ENCODE measurements at regions not wholly inside any gene's neighbourhood (a gene's known extent, or its start where the extent isn't known, plus 50 kb on each side); places are given as distances from the start of the nearest gene placed in this dataset.

GRCh38 chrX:20352504-20352903 lies 85.8 kb upstream of the RPS6KA3 start:
- Histone ChIP-seq H3K27me3 (replicated peaks; ENCODE audit: control insufficient read depth, insufficient read depth, low read length) (peaks cover 3% of the 10 kb centered on the region), H3K4me1 (ENCODE audit: control insufficient read depth, insufficient read depth, low read length) (peaks cover 13% of the 10 kb centered on the region), H3K4me3 (ENCODE audit: low read length) (no peak overlapping the region), H3K9ac (ENCODE audit: low read length) (no peak overlapping the region), H3K36me3 (ENCODE audit: control insufficient read depth, insufficient read depth, low read length, severe bottlenecking) (no peaks in the 10 kb centered on the region), H3K9me3 (ENCODE audit: control insufficient read depth, low read length) (no peaks in the 10 kb centered on the region)
- DNase-seq (ENCODE audit: low read depth): no peak

DNA sequence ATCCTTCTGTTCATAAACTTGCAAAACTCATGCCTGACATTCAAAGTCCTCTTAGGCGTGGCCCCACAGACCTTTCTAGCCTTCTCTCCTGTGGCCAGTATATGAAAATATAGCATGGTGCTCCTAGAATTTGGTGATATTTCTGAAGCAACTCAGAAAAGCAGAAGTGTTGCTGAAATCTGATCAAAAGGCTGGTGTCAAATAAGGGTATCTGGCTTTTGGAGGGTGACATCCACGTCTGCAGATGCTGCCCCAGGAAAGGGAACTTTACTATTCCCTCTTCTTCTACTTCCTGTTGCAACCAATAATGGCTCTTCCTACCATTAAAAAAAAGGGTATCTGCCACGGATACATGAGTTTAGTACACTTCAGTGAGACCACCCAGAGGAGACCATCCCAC lies 83.9 kb upstream of the RPS6KA3 start:
- Histone ChIP-seq H3K4me3 (ENCODE audit: low read length) (no peak overlapping the region), H3K36me3 (ENCODE audit: control insufficient read depth, insufficient read depth, low read length, severe bottlenecking) (no peaks in the 10 kb centered on the region), H3K4me1 (ENCODE audit: control insufficient read depth, insufficient read depth, low read length) (peaks cover 14% of the 10 kb centered on the region), H3K27me3 (replicated peaks; ENCODE audit: control insufficient read depth, insufficient read depth, low read length) (peaks cover 3% of the 10 kb centered on the region), H3K9ac (ENCODE audit: low read length) (no peak overlapping the region), H3K9me3 (ENCODE audit: control insufficient read depth, low read length) (no peaks in the 10 kb centered on the region)
- DNase-seq (ENCODE audit: low read depth): no peak

- H3K9ac ChIP-seq (ENCODE audit: low read length): no peak overlapping the region
- peaks cover 2% of the 10 kb centered on the region for H3K27me3 ChIP-seq (replicated peaks; ENCODE audit: control insufficient read depth, insufficient read depth, low read length)
- no peak for DNase-seq (ENCODE audit: low read depth)
- no peak overlapping the region for H3K4me3 ChIP-seq (ENCODE audit: low read length)
- H3K9me3 ChIP-seq (ENCODE audit: control insufficient read depth, low read length): no peaks in the 10 kb centered on the region
- no peaks in the 10 kb centered on the region for H3K36me3 ChIP-seq (ENCODE audit: control insufficient read depth, insufficient read depth, low read length, severe bottlenecking)
- H3K4me1 ChIP-seq (ENCODE audit: control insufficient read depth, insufficient read depth, low read length): peaks cover 14% of the 10 kb centered on the region
These were observed 81.4 kb upstream of the RPS6KA3 start for GRCh38 chrX:20348139-20348538.

DNA sequence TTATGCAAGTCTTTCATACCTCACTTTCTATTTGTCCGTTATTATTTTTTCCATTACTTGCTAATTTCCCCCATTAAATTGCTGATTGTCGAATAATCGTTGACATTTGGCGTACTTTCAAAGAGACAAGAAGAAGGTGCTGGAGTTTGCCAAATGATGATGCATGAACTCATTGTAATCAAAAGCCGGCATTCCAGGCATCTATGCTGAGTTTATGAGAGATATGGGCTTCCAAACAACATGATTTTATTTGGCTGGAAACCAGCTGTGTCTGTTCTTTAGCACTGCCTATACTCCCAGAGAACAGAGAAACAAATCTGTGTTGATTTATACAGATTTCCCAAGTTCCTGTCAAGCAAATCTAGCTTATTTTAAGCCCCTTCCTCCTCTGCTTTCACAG lies 80.8 kb upstream of the RPS6KA3 start:
- Histone ChIP-seq H3K4me1 (ENCODE audit: control insufficient read depth, insufficient read depth, low read length) (peaks cover 14% of the 10 kb centered on the region), H3K36me3 (ENCODE audit: control insufficient read depth, insufficient read depth, low read length, severe bottlenecking) (no peaks in the 10 kb centered on the region), H3K9ac (ENCODE audit: low read length) (no peak overlapping the region), H3K4me3 (ENCODE audit: low read length) (no peak overlapping the region), H3K9me3 (ENCODE audit: control insufficient read depth, low read length) (no peaks in the 10 kb centered on the region), H3K27me3 (replicated peaks; ENCODE audit: control insufficient read depth, insufficient read depth, low read length) (no peaks in the 10 kb centered on the region)
- peak; percentile 39 for DNase-seq (ENCODE audit: low read depth)

GRCh38 chrX:20333672-20334071 lies 67.0 kb upstream of the RPS6KA3 start:
- Histone ChIP-seq H3K4me1 (ENCODE audit: control insufficient read depth, insufficient read depth, low read length) (no peaks in the 10 kb centered on the region), H3K27me3 (replicated peaks; ENCODE audit: control insufficient read depth, insufficient read depth, low read length) (peaks cover 4% of the 10 kb centered on the region), H3K4me3 (ENCODE audit: low read length) (no peak overlapping the region), H3K9ac (ENCODE audit: low read length) (no peak overlapping the region), H3K36me3 (ENCODE audit: control insufficient read depth, insufficient read depth, low read length, severe bottlenecking) (no peaks in the 10 kb centered on the region), H3K9me3 (ENCODE audit: control insufficient read depth, low read length) (peaks cover 2% of the 10 kb centered on the region)
- no peak for DNase-seq (ENCODE audit: low read depth)

DNA sequence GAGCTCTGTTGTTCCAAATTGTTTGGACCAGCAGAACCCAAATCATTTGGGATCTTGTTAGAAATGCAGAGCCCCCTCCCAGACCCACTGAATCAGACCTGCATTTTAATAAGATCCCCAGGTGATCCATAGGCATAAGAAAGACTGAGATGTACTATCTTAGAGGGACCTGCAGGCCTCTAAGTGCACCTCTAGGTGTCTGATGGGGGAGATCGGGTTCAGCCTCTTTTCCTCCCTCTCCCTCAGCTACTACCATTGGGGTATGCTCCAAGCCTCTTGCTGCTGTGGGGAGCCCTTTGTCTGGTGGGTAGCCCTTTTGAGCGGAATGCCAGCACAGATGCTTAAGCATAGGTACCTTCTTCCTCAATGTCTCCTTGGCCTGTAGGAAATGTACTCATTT lies 63.8 kb upstream of the RPS6KA3 start:
- H3K4me1 ChIP-seq (ENCODE audit: control insufficient read depth, insufficient read depth, low read length): no peaks in the 10 kb centered on the region
- H3K9me3 ChIP-seq (ENCODE audit: control insufficient read depth, low read length): no peaks in the 10 kb centered on the region
- H3K27me3 ChIP-seq (replicated peaks; ENCODE audit: control insufficient read depth, insufficient read depth, low read length): peaks cover 18% of the 10 kb centered on the region
- no peak overlapping the region for H3K9ac ChIP-seq (ENCODE audit: low read length)
- no peak for DNase-seq (ENCODE audit: low read depth)
- no peak overlapping the region for H3K4me3 ChIP-seq (ENCODE audit: low read length)
- no peaks in the 10 kb centered on the region for H3K36me3 ChIP-seq (ENCODE audit: control insufficient read depth, insufficient read depth, low read length, severe bottlenecking)

DNA sequence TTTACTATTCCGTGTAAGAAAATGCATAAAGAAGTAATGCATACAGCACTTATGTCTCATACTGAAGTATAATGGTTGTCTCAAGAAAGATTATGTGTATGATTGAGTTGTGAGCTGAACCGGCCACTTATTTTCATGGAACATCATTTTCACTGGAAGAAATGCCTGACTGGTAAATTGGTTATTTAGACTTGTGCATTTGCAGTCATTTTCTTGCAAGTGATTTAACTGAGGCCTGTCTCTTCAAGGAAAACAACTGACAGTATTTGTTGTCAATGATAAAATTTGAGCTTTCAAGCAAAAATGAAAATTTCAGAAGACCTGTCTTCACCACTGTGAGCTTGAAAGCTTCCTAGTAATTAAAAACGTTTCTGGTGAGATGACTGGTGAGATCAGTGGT lies 62.7 kb upstream of the RPS6KA3 start:
- H3K9ac ChIP-seq (ENCODE audit: low read length): no peak overlapping the region
- H3K9me3 ChIP-seq (ENCODE audit: control insufficient read depth, low read length): no peaks in the 10 kb centered on the region
- no peaks in the 10 kb centered on the region for H3K4me1 ChIP-seq (ENCODE audit: control insufficient read depth, insufficient read depth, low read length)
- H3K4me3 ChIP-seq (ENCODE audit: low read length): no peak overlapping the region
- H3K27me3 ChIP-seq (replicated peaks; ENCODE audit: control insufficient read depth, insufficient read depth, low read length): peaks cover 25% of the 10 kb centered on the region
- H3K36me3 ChIP-seq (ENCODE audit: control insufficient read depth, insufficient read depth, low read length, severe bottlenecking): no peaks in the 10 kb centered on the region
- DNase-seq (ENCODE audit: low read depth): no peak

GRCh38 chrX:20325786-20326388 lies 59.2 kb upstream of the RPS6KA3 start:
- H3K36me3 ChIP-seq (ENCODE audit: control insufficient read depth, insufficient read depth, low read length, severe bottlenecking): no peaks in the 10 kb centered on the region
- H3K4me1 ChIP-seq (ENCODE audit: control insufficient read depth, insufficient read depth, low read length): no peaks in the 10 kb centered on the region
- DNase-seq (ENCODE audit: low read depth): no peak
- no peak overlapping the region for H3K4me3 ChIP-seq (ENCODE audit: low read length)
- no peaks in the 10 kb centered on the region for H3K9me3 ChIP-seq (ENCODE audit: control insufficient read depth, low read length)
- no peak overlapping the region for H3K9ac ChIP-seq (ENCODE audit: low read length)
- H3K27me3 ChIP-seq (replicated peaks; ENCODE audit: control insufficient read depth, insufficient read depth, low read length): peaks cover 39% of the 10 kb centered on the region

DNA sequence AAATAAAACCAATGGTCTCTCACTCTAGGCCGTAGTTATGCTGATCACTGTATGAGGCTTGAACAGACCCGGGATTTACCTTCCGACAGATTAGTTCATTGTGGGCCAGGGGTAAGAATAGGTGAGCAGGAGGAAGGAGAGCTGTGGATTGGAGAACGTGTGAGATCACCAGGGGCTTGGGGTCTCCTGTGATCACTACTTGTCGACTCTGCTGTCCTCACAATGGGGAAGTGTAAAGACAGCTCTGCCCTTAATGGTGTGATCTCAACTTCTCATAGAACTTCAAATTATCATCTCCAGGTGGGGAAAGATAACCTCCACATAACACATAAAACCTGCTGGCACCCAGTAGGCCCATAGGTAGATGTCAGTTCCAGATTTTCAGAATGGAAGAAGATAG lies 56.2 kb upstream of the RPS6KA3 start:
- H3K27me3 ChIP-seq (replicated peaks; ENCODE audit: control insufficient read depth, insufficient read depth, low read length): peaks cover 37% of the 10 kb centered on the region
- no peak overlapping the region for H3K4me3 ChIP-seq (ENCODE audit: low read length)
- DNase-seq (ENCODE audit: low read depth): no peak
- H3K9ac ChIP-seq (ENCODE audit: low read length): no peak overlapping the region
- H3K9me3 ChIP-seq (ENCODE audit: control insufficient read depth, low read length): no peaks in the 10 kb centered on the region
- H3K4me1 ChIP-seq (ENCODE audit: control insufficient read depth, insufficient read depth, low read length): no peaks in the 10 kb centered on the region
- H3K36me3 ChIP-seq (ENCODE audit: control insufficient read depth, insufficient read depth, low read length, severe bottlenecking): no peaks in the 10 kb centered on the region

DNA sequence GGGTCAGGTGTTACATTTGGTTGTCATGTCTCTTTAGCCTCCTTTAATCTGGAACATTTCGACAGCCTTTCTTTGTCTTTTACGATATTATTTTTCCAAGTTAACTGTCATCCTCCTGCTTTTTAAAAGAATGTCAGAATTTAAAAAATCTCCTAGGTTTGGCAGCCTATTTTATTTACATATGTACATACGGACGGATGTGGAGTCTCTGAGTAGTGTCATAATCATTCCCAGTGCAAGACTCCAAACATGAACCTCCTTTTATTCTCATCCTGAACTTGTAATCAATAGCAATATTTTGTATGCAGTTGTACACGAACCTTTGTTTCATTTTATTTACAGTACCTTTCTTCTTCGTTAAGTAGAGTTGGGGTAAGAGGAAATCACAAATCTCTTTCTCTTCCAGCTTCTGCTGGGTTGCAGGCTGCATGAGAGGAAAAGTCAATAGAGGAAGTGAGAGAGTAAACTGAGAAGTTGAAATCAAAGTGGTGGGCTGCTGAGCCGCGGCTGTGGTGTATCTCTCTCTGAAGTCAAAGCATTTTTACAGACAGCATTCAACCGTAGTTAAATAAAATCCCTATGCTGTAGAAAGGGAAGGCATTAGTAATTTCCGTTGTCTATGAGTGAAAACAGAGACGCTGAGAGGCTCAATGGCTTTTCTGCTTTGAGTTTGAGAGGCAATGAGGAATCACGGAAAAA lies 53.9 kb upstream of the RPS6KA3 start:
- Histone ChIP-seq H3K36me3 (ENCODE audit: control insufficient read depth, insufficient read depth, low read length, severe bottlenecking) (no peaks in the 10 kb centered on the region), H3K9ac (ENCODE audit: low read length) (no peak overlapping the region), H3K4me1 (ENCODE audit: control insufficient read depth, insufficient read depth, low read length) (no peaks in the 10 kb centered on the region), H3K9me3 (ENCODE audit: control insufficient read depth, low read length) (no peaks in the 10 kb centered on the region), H3K27me3 (replicated peaks; ENCODE audit: control insufficient read depth, insufficient read depth, low read length) (peaks cover 26% of the 10 kb centered on the region), H3K4me3 (ENCODE audit: low read length) (no peak overlapping the region)
- DNase-seq (ENCODE audit: low read depth): peak; percentile 8

GRCh38 chrX:20319054-20319453 lies 52.3 kb upstream of the RPS6KA3 start:
- no peak overlapping the region for H3K9ac ChIP-seq (ENCODE audit: low read length)
- no peaks in the 10 kb centered on the region for H3K9me3 ChIP-seq (ENCODE audit: control insufficient read depth, low read length)
- H3K4me3 ChIP-seq (ENCODE audit: low read length): no peak overlapping the region
- DNase-seq (ENCODE audit: low read depth): no peak
- H3K4me1 ChIP-seq (ENCODE audit: control insufficient read depth, insufficient read depth, low read length): no peaks in the 10 kb centered on the region
- peaks cover 19% of the 10 kb centered on the region for H3K27me3 ChIP-seq (replicated peaks; ENCODE audit: control insufficient read depth, insufficient read depth, low read length)
- H3K36me3 ChIP-seq (ENCODE audit: control insufficient read depth, insufficient read depth, low read length, severe bottlenecking): no peaks in the 10 kb centered on the region

DNA sequence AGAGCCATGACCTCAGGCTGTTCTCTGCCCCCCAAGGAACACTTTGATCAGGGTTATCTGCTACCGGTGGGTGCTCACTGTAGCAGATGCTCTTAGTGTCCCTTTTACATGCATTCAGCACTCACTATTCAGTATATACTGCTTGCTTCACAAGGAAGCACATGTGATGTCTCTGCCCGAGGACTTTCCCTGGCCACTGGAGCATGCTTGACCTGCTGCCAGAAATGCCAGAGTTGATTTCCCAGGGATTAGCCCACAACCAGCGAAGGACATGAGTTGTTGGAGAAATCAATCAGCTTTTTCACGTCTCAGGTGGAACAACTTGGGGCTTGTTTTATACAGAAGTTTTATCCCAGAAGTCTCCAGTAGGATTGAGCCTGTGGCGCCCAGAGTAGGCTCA lies 51.2 kb upstream of the RPS6KA3 start:
- no peaks in the 10 kb centered on the region for H3K36me3 ChIP-seq (ENCODE audit: control insufficient read depth, insufficient read depth, low read length, severe bottlenecking)
- DNase-seq (ENCODE audit: low read depth): peak; percentile 22
- H3K27me3 ChIP-seq (replicated peaks; ENCODE audit: control insufficient read depth, insufficient read depth, low read length): peaks cover 11% of the 10 kb centered on the region
- no peak overlapping the region for H3K9ac ChIP-seq (ENCODE audit: low read length)
- no peak overlapping the region for H3K4me3 ChIP-seq (ENCODE audit: low read length)
- no peaks in the 10 kb centered on the region for H3K4me1 ChIP-seq (ENCODE audit: control insufficient read depth, insufficient read depth, low read length)
- no peaks in the 10 kb centered on the region for H3K9me3 ChIP-seq (ENCODE audit: control insufficient read depth, low read length)
